GM19023 (cell line): ENCODE measurements at regions not wholly inside any gene's neighbourhood (a gene's known extent, or its start where the extent isn't known, plus 50 kb on each side); places are given as distances from the start of the nearest gene placed in this dataset.
"Not testable (repeated sequence)": the region's sequence is repeated elsewhere in the genome, so short reads cannot be mapped to it uniquely, and the experiment has no call there.

Experiments
- ATAC-seq: cut with Tn5 transposase; IDR thresholded peaks from one replicate; pipeline ENCODE4 v1.9.1; 2021; ENCODE audit warnings: mild to moderate bottlenecking, moderate library complexity; ENCODE audit not compliant: unreplicated experiment

DNA sequence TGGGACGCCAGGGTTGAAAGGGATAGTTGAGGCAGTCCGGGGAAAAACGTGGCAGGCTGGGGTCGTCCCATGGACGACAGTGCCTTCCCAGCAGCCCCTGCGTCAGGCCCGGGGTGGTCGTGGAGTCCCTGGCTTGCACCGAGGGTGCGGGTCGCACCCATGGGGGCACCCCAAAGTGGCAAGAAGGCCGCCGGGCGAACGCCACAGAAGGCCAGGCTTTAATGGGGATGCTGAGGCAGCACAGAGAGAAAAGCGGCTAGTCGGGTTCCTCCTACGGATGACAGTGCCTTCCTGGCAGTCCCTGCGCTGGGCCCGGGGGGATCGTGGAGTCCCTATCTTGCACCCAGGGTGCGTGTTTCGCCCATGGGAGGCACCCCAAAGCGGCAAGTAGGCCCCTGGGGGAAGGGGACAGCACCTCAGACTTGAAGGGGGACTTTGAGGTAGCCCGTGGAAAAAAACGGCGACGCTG lies 158.6 kb upstream of the ALG10B start:
- ATAC-seq = no peak

- ATAC-seq = no peak
Observed at GRCh38 chr12:38158428-38159091, 158.0 kb upstream of the ALG10B start.

DNA sequence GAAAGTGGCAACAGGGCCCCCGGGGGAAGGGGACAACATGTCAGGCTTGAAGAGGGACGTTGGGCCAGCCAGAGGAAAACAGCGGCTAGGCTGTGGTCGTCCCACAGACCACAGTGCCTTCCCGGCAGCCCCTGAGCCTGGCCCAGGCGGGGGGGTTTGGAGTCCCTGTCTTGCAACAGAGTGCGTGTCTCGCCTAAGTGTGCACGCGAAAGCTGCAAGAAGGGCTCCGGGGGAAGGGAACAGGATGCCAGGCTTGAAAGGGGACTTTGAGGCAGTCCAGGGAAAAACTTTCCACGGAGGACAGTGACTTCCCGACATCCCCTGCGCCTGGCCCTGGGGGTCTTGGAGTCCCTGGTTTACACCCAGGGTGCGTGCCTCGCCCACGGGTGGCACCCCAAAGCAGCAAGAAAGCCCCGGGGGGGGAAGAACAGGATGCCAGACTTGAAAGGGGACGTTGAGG lies 157.5 kb upstream of the ALG10B start:
- ATAC-seq = no peak

DNA sequence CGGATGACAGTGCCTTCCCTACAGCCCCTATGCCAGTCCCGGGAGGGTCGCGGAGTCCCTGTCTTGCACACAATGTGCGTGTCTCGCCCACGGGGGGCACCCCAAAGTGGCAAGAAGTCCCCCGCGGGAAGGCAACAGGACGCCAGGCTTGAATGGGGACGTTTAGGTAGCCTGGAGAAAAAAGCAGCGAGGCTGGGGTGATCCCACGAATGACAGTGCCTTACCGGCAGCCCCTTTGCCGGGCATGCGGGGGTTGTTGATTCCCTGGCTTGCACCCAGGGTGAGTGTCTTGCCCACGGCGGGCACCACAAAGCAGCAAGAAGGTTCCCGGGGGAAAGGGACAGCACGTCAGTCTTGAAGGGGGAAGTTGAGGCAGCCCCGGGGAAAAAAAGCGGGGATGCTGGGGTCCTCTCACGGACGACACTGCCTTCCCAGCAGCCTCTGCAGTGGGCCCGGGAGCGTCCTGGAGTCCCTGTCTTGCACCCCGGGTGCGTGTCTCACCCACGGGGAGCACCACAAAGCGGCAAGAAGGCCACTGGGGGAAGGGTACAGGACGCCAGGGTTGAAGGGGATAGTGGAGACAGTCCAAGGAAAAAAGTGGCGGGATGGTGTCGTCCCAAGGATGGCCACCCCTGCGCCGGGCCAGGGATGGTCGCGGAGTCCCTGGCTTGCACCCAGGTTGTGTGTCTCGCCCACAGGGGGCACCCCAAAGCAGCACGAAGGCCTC lies 156.8 kb upstream of the ALG10B start:
- no peak for ATAC-seq

GRCh38 chr12:38160318-38161122 lies 156.1 kb upstream of the ALG10B start:
- no peak for ATAC-seq

DNA sequence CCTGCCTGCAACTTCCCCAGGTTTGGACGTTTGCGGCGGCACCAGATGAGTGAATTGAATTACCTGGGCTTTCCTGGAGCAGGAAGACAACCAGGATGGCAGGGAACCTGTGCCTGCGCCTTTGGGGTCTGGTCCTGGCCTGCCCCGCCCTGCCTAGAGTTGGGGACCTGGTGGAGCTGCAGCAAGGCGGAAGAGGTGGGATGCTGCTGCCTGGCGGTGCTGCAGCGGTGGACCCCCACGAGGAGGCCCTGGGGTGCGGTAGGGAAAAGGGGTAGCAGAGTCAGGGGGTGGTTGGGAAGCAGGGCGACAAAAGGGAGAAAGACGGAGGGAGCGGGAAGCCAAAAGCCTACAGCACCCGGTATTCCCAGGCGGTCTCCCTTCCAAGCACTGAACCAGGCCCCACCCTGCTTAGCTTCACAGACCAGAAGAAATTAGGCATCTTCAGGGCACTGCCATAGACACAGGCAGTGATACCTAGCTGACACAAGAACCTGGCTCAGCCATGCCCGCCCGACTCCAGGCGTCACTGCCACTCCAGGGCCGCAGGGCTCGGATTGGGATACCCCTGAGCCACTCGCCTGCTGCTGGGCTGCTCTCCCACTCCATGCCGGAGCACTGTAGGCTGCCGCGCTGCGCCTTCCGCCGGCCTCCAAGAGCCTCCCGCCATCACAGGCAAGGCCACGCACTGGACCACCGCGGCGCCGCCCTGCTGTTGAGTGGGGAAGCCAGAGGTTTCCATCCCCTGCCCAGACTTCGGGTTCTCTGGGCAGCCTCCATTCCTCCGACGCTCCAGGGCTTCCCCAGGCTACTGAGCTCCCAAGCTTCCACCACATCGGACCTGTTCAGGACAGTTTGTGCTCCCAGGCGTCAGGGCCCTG lies 155.2 kb upstream of the ALG10B start:
- ATAC-seq = no peak

DNA sequence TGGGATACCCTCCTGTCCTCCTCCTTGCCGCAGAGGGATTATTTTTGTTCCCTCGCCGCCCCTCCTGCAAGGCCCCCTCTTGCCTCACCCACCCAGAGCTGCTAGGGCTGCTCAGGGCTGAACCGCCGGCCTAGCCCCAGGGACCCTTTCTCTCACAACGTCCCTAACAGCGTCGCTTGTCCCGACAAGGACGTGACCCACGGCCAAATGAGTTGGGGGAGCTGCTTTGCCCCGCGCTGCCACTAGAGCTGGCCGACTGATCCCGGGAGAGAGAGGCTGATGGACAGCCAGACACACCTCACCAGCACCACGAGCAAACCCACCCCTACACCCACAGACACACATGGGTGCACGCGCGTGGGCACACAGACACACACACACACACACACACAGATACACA lies 154.6 kb upstream of the ALG10B start:
- ATAC-seq = no peak

GRCh38 chr12:38162708-38163441 lies 153.7 kb upstream of the ALG10B start:
- ATAC-seq = no peak

- ATAC-seq = no peak
Observed at GRCh38 chr12:38163442-38163801, 153.2 kb upstream of the ALG10B start.

DNA sequence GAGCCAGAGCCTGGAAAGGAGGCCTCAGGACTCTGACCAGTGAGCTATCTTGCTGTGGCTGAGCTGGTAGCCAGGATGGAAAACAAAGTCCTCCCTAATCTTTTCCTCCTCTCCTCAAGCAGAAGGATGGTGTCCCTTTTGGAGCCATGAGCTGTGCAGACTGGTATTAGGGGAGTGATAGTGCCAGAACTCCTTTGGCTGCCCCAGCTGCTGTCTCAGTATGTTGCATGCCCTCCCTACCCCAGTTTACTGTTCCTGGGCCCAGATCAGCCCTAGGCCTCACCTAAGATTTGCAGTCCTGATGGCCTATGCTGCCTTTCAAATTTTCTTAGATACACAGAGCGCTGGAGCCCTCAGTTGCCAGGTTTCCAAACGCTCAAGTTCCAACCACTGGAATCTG lies 150.3 kb upstream of the ALG10B start:
- ATAC-seq = no peak

DNA sequence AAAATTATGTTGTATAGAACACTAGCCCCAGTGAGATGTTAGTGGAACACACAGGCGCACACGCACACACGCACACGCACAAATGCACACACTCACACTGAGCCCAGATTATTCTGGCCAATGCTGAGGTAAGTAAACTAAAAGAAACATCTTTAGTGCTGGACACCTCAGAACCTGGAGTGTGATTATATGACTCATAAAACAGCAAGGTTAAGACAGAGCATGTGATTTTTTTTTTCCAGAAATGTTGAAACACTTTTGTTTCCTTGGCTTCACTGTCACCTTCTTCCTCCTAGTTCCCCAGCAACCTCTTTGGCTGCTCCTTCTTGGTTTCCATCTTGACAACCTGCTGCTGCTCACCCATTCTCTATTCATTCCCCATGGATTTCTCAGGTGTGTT lies 141.0 kb upstream of the ALG10B start:
- ATAC-seq = no peak

GRCh38 chr12:38183617-38184016 lies 133.0 kb upstream of the ALG10B start:
- ATAC-seq = not testable (repeated sequence)

DNA sequence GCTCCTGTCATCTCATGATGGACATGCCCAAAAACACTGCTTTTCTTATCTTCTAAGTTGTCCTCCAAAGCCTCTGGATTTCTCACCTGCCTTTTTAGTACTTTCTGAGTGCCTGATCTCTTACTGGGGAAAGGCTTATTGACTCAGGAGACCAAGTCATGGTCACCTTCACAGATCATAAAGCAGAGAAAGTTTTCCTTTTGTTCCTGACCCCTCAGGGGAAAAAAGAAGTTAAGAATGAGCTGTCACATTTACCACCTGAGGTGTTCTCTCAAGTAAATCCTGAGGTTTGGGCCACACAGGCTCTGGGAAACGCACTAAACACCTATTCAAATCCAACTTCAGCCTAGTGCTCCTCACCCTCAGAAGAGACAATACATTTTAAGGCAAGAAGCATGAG lies 119.3 kb upstream of the ALG10B start:
- not testable (repeated sequence) for ATAC-seq

- no peak for ATAC-seq
Observed at GRCh38 chr12:38201461-38202276, 114.9 kb upstream of the ALG10B start.

- ATAC-seq = no peak
Observed at GRCh38 chr12:38204831-38205230, 111.7 kb upstream of the ALG10B start.

DNA sequence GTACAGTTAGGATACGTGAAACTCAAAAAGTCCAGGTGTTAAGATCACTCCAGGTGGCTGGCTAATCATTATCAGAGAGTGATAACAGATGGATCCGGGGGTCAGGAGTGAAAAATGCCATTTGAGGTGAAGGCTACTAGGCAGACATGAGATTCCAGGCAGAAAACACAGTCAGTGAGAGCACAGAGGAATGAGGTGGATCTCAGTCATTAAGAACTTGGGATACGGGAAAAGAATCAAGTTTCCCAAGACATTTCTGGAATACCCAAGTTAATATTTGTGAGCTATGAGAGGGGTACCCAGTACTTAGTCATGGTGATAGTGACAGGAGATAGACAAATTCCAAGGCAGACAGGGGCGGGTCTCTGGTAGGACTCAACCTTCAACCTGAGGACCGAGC lies 94.6 kb upstream of the ALG10B start:
- ATAC-seq = no peak

DNA sequence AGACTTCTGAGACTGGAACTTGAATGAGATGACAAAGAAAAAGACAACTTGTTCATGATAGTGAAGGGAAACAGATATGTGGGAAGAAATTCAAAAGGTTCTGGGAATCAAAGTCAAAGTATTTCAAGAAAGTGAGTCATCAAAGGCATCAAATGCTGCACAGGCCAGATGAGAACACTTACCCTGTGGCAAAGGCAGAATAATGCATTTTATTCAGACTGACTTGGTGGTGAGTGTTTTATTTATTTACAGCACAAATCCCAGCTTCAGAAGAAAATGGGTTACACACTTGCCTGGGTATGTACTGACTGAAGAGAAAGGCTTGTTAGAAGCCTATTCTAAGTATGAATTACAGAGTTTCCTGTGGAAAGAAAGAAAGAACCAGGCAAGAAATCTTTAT lies 78.2 kb upstream of the ALG10B start:
- ATAC-seq = not testable (repeated sequence)

DNA sequence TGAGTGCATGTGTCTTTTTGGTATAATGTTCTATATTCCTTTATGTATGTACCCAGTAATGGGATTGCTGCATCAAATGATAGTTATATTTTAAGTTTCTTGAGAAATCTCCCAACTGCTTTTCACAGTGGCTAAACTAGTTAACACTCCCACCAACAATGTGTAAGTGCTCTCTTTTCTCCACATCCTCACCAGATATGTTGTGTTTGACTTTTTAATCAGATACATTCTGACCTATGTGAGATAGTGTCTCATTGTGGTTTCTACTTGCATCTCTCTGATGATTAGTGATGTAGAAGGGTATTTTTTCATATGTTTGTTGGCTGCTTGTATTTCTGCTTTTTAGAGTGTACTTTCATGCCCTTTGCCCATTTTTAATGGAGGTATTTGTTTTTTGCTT lies 62.8 kb upstream of the ALG10B start:
- ATAC-seq = no peak

DNA sequence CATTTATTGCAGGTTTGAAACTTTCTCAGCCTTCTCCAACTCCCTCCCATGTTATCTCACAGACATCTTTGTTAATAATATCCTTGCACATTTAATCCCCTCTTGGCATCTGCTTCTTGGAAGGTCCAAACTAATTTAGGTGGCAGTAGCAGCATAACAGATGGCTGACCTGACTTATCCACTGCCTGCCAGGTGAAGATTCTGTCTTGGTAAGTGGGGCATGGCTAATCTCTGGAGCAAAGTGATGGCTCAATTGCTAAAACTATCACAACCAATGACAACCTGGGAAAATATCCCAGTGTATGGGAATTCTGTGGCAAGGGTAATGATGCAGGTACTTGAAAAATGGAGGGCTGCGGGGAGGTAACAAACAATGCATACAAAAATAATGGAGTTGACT lies 58.2 kb upstream of the ALG10B start:
- ATAC-seq = no peak
